HG03354 (cell line): ENCODE measurements at regions not wholly inside any gene's neighbourhood (a gene's known extent, or its start where the extent isn't known, plus 50 kb on each side); places are given as distances from the start of the nearest gene placed in this dataset.
"Not testable (repeated sequence)": the region's sequence is repeated elsewhere in the genome, so short reads cannot be mapped to it uniquely, and the experiment has no call there.

Experiments
- ATAC-seq: cut with Tn5 transposase; IDR thresholded peaks from one replicate; pipeline ENCODE4 v1.9.1; 2021; ENCODE audit warnings: mild to moderate bottlenecking; ENCODE audit not compliant: unreplicated experiment, poor library complexity, severe bottlenecking

GRCh38 chr4:124437853-124438495 lies 274.6 kb downstream of the ANKRD50 start:
- no peak for ATAC-seq

- ATAC-seq = no peak
Measured at GRCh38 chr4:124445071-124445470, 267.5 kb downstream of the ANKRD50 start.

- no peak for ATAC-seq
Measured at GRCh38 chr4:124449881-124450280, 262.7 kb downstream of the ANKRD50 start.

- ATAC-seq = no peak
Measured at GRCh38 chr4:124450851-124451250, 261.7 kb downstream of the ANKRD50 start.

- no peak for ATAC-seq
Measured at GRCh38 chr4:124454772-124455270, 257.7 kb downstream of the ANKRD50 start.

GRCh38 chr4:124455671-124456070 lies 256.9 kb downstream of the ANKRD50 start:
- no peak for ATAC-seq

GRCh38 chr4:124459196-124459940 lies 253.2 kb downstream of the ANKRD50 start:
- ATAC-seq = no peak

GRCh38 chr4:124459941-124460310 lies 252.6 kb downstream of the ANKRD50 start:
- ATAC-seq = no peak

- not testable (repeated sequence) for ATAC-seq
Measured at GRCh38 chr4:124461592-124461991, 250.9 kb downstream of the ANKRD50 start.

GRCh38 chr4:124462954-124463828 lies 249.3 kb downstream of the ANKRD50 start:
- ATAC-seq = no peak

GRCh38 chr4:124464836-124465235 lies 247.7 kb downstream of the ANKRD50 start:
- ATAC-seq = no peak

GRCh38 chr4:124468360-124468759 lies 244.2 kb downstream of the ANKRD50 start:
- ATAC-seq = no peak

GRCh38 chr4:124469981-124470380 lies 242.6 kb downstream of the ANKRD50 start:
- no peak for ATAC-seq

GRCh38 chr4:124478470-124478869 lies 234.1 kb downstream of the ANKRD50 start:
- no peak for ATAC-seq

GRCh38 chr4:124480061-124480460 lies 232.5 kb downstream of the ANKRD50 start:
- ATAC-seq = no peak

- no peak for ATAC-seq
Measured at GRCh38 chr4:124481123-124481522, 231.4 kb downstream of the ANKRD50 start.

- ATAC-seq = no peak
Measured at GRCh38 chr4:124483048-124483906, 229.3 kb downstream of the ANKRD50 start.

- no peak for ATAC-seq
Measured at GRCh38 chr4:124484008-124484407, 228.5 kb downstream of the ANKRD50 start.

- ATAC-seq = no peak
Measured at GRCh38 chr4:124484940-124485339, 227.6 kb downstream of the ANKRD50 start.
